OCI-LY3 (cell line): ENCODE measurements at regions not wholly inside any gene's neighbourhood (a gene's known extent, or its start where the extent isn't known, plus 50 kb on each side); places are given as distances from the start of the nearest gene placed in this dataset.

Experiments used
- EZH2phosphoT487 ChIP-seq: fragments of 200-600 bp; shearing (Covaris generic); IDR thresholded peaks from 2 replicates; pipeline ENCODE4 v1.6.1; 2018; ENCODE audit warnings: antibody characterized with exemption, mixed run types, low read depth
- TF ChIP-seq, protein P1 (sequence below): fragments of 200-600, 300-600 bp; sonication (generic); IDR thresholded peaks from 2 replicates; pipeline ENCODE4 v1.5.1; 2014; ENCODE audit warnings: antibody characterized with exemption, low read length, low read depth

DNA sequence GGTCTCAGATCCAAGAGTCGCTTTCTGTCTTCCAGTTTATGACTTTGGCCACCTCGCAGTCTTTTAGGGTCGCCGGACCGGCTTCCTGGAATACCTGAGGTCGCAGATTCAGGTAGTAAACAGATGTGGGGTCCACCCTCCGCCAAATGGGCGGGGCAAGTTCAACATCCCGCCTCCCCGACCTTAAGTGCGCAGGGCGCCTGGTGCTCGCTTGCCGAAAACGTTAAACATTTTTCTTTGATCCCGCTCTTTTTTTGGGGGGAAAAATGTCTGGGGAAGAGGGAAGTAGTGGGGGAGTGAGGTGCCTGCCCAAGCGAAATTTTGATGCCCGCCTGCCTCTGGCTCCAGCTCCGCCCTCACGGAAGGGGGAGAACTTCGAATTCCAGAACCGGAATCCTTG is 73.9 kb upstream of the TBX5 start:
- TF ChIP-seq, protein P1, sequence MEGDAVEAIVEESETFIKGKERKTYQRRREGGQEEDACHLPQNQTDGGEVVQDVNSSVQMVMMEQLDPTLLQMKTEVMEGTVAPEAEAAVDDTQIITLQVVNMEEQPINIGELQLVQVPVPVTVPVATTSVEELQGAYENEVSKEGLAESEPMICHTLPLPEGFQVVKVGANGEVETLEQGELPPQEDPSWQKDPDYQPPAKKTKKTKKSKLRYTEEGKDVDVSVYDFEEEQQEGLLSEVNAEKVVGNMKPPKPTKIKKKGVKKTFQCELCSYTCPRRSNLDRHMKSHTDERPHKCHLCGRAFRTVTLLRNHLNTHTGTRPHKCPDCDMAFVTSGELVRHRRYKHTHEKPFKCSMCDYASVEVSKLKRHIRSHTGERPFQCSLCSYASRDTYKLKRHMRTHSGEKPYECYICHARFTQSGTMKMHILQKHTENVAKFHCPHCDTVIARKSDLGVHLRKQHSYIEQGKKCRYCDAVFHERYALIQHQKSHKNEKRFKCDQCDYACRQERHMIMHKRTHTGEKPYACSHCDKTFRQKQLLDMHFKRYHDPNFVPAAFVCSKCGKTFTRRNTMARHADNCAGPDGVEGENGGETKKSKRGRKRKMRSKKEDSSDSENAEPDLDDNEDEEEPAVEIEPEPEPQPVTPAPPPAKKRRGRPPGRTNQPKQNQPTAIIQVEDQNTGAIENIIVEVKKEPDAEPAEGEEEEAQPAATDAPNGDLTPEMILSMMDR, result no peak
- no peak for TF ChIP-seq EZH2phosphoT487
